ENCODE measurements at regions not wholly inside any gene's neighbourhood (a gene's known extent, or its start where the extent isn't known, plus 50 kb on each side); places are given as distances from the start of the nearest gene placed in this dataset.
"Not testable (repeated sequence)": the region's sequence is repeated elsewhere in the genome, so short reads cannot be mapped to it uniquely, and the experiment has no call there.

- no peak overlapping the region for H3K27ac Mint-ChIP-seq
- peaks cover 5% of the 10 kb centered on the region; the same call in 1 of the 2 replicates for H3K4me1 Mint-ChIP-seq
- no peaks in the 10 kb centered on the region for H3K9me3 Mint-ChIP-seq
- TF ChIP-seq JUN (CRISPR knock-in tag; IDR thresholded peaks at IDR 0.05) (no peak), ZNF512 (CRISPR knock-in tag; IDR thresholded peaks at IDR 0.05; ENCODE audit: borderline replicate concordance) (no peak), IRF1 (CRISPR knock-in tag; IDR thresholded peaks at IDR 0.05) (no peak), ZNF416 (CRISPR knock-in tag; IDR thresholded peaks at IDR 0.05) (no peak), ZNF232 (CRISPR knock-in tag; IDR thresholded peaks at IDR 0.05) (no peak), ZMAT4 (CRISPR knock-in tag; IDR thresholded peaks at IDR 0.05) (no peak), ZNF263 (CRISPR knock-in tag; IDR thresholded peaks at IDR 0.05; ENCODE audit: low read depth) (no peak), ATF6 (CRISPR knock-in tag; IDR thresholded peaks at IDR 0.05) (no peak)
- DNase-seq (ENCODE audit: low spot score): no peak
- CTCF ChIA-PET: no interaction called here
- POLR2A ChIA-PET: no interaction called here
- H3K36me3 Mint-ChIP-seq: no peaks in the 10 kb centered on the region
- H3K4me3 Mint-ChIP-seq: no peak overlapping the region
- ATAC-seq: no peak
- H3K27me3 Mint-ChIP-seq (ENCODE audit: low read depth): no peaks in the 10 kb centered on the region
These were observed 102.3 kb upstream of the GATA6 start for GRCh38 chr18:22067109-22067508.

- H3K4me1 Mint-ChIP-seq: peaks cover 5% of the 10 kb centered on the region; the same call in 1 of the 2 replicates
- TF ChIP-seq ESRRA (CRISPR knock-in tag; IDR thresholded peaks at IDR 0.05; ENCODE audit: borderline replicate concordance) (no peak), TEAD1 (CRISPR knock-in tag; IDR thresholded peaks at IDR 0.05) (no peak), ATF6 (CRISPR knock-in tag; IDR thresholded peaks at IDR 0.05) (no peak), GRHL2 (CRISPR knock-in tag; IDR thresholded peaks at IDR 0.05; ENCODE audit: insufficient replicate concordance, severe bottlenecking) (no peak), ETV6 (CRISPR knock-in tag; IDR thresholded peaks at IDR 0.05) (no peak), GTF2I (CRISPR knock-in tag; conservative IDR thresholded peaks at IDR 0.05) (no peak), SOX15 (CRISPR knock-in tag; IDR thresholded peaks at IDR 0.05) (no peak), NR2C2 (CRISPR knock-in tag; IDR thresholded peaks at IDR 0.05) (no peak), RORB (CRISPR knock-in tag; IDR thresholded peaks at IDR 0.05) (no peak), ZNF121 (CRISPR knock-in tag; IDR thresholded peaks at IDR 0.05) (no peak), ATF1 (CRISPR knock-in tag; IDR thresholded peaks at IDR 0.05) (no peak), CTCF (IDR thresholded peaks at IDR 0.05) (no peak), CDX4 (CRISPR knock-in tag; IDR thresholded peaks at IDR 0.05; ENCODE audit: borderline replicate concordance) (no peak), PREB (CRISPR knock-in tag; IDR thresholded peaks at IDR 0.05; ENCODE audit: borderline replicate concordance) (no peak), OVOL2 (CRISPR knock-in tag; IDR thresholded peaks at IDR 0.05; ENCODE audit: borderline replicate concordance) (no peak), PRRX2 (CRISPR knock-in tag; IDR thresholded peaks at IDR 0.05) (no peak)
These were observed 101.7 kb upstream of the GATA6 start for GRCh38 chr18:22067682-22068081.

GRCh38 chr18:22068784-22069183 is 100.6 kb upstream of the GATA6 start:
- H3K27ac Mint-ChIP-seq; POLR2A ChIA-PET; H3K36me3 Mint-ChIP-seq; H3K4me1 Mint-ChIP-seq; H3K27me3 Mint-ChIP-seq (ENCODE audit: low read depth); ATAC-seq; DNase-seq (ENCODE audit: low spot score); CTCF ChIA-PET; H3K4me3 Mint-ChIP-seq; H3K9me3 Mint-ChIP-seq: not testable (repeated sequence)

More at GRCh38 chr18:22067682-22068081, 101.7 kb upstream of the GATA6 start:
- no peak overlapping the region for H3K4me3 Mint-ChIP-seq
- H3K9me3 Mint-ChIP-seq: no peaks in the 10 kb centered on the region
- ATAC-seq: no peak
- H3K27me3 Mint-ChIP-seq (ENCODE audit: low read depth): no peaks in the 10 kb centered on the region
- H3K27ac Mint-ChIP-seq: no peak overlapping the region
- ChIA-PET POLR2A (no interaction called here), CTCF (no interaction called here)
- H3K36me3 Mint-ChIP-seq: no peaks in the 10 kb centered on the region
- no peak for DNase-seq (ENCODE audit: low spot score)
